GM23248 (cell line): ENCODE measurements at regions not wholly inside any gene's neighbourhood (a gene's known extent, or its start where the extent isn't known, plus 50 kb on each side); places are given as distances from the start of the nearest gene placed in this dataset.
A peak's percentile ranks its signal among the peaks of the same experiment; 100 is the strongest.

Experiments used
- DNase-seq: peaks from one replicate; pipeline ENCODE4 v3.0.0-alpha.2; 2015
- H2AFZ ChIP-seq: fragments of 200-600 bp; sonication (generic); 2 replicates; pipeline ENCODE4 v1.6.1; 2016; ENCODE audit warnings: antibody characterized with exemption
- H3F3A ChIP-seq: fragments of 200-600 bp; sonication (generic); 2 replicates; pipeline ENCODE4 v1.6.1; 2016; ENCODE audit warnings: mild to moderate bottlenecking, antibody characterized with exemption, mixed run types; ENCODE audit not compliant: insufficient read depth
- H3K27ac ChIP-seq: fragments of 200-600 bp; sonication (generic); 2 replicates; pipeline ENCODE4 v1.5.1; 2016; ENCODE audit warnings: mild to moderate bottlenecking
- H3K27me3 ChIP-seq: fragments of 200-600 bp; sonication (generic); replicated peaks from 2 replicates; pipeline ENCODE4 v1.6.1; 2016; ENCODE audit warnings: mild to moderate bottlenecking; ENCODE audit not compliant: insufficient read depth
- H3K36me3 ChIP-seq: fragments of 200-600 bp; sonication (generic); 2 replicates; pipeline ENCODE4 v1.6.1; 2016; ENCODE audit warnings: low read depth, mild to moderate bottlenecking
- H3K4me1 ChIP-seq: fragments of 200-600 bp; sonication (generic); 2 replicates; pipeline ENCODE4 v1.6.1; 2016; ENCODE audit warnings: mild to moderate bottlenecking; ENCODE audit not compliant: insufficient read depth
- H3K4me2 ChIP-seq: fragments of 200-600 bp; sonication (generic); one replicate; pipeline ENCODE4 v1.6.1; 2016; ENCODE audit warnings: mild to moderate bottlenecking; ENCODE audit not compliant: unreplicated experiment
- H3K4me3 ChIP-seq: fragments of 200-600 bp; sonication (generic); 2 replicates; pipeline ENCODE4 v1.5.1; 2016; ENCODE audit warnings: mild to moderate bottlenecking
- H3K79me2 ChIP-seq: fragments of 200-600 bp; sonication (generic); 2 replicates; pipeline ENCODE4 v1.6.1; 2016; ENCODE audit warnings: mild to moderate bottlenecking; ENCODE audit not compliant: insufficient read depth
- H3K9ac ChIP-seq: fragments of 200-600 bp; sonication (generic); 2 replicates; pipeline ENCODE4 v1.6.1; 2016; ENCODE audit warnings: mild to moderate bottlenecking
- H3K9me2 ChIP-seq: fragments of 200-600 bp; sonication (generic); 2 replicates; pipeline ENCODE4 v1.6.1; 2016; ENCODE audit warnings: mixed run types, mild to moderate bottlenecking, moderate library complexity; ENCODE audit not compliant: insufficient read depth
- H3K9me3 ChIP-seq: fragments of 200-600 bp; sonication (generic); one replicate; pipeline ENCODE4 v1.6.1; 2017; ENCODE audit warnings: low read depth
- H4K20me1 ChIP-seq: fragments of 200-600 bp; sonication (generic); 2 replicates; pipeline ENCODE4 v1.6.0; 2016; ENCODE audit not compliant: insufficient read depth
- EZH2 ChIP-seq: fragments of 200-600 bp; sonication (generic); IDR thresholded peaks from 2 replicates; pipeline ENCODE4 v1.6.1; 2018; ENCODE audit warnings: antibody characterized with exemption, mild to moderate bottlenecking; ENCODE audit not compliant: insufficient read depth, poor library complexity, severe bottlenecking
- EZH2phosphoT487 ChIP-seq: fragments of 200-600 bp; sonication (generic); IDR thresholded peaks from 2 replicates; pipeline ENCODE4 v1.6.1; 2018; ENCODE audit warnings: antibody characterized with exemption, moderate library complexity, mild to moderate bottlenecking, low read depth; ENCODE audit not compliant: insufficient read depth
- WGBS, 2 experiments: methylation state at CpG; one replicate each; pipeline ENCODE4 v1.1.6; 2015 to 2017; ENCODE audit warnings: low lambda C conversion rate in 2 of 2, low coverage in 1 of 2; ENCODE audit errors: missing lambda C conversion rate in 2 of 2; 5-methylcytosine and 5-hydroxymethylcytosine counted together
- in situ Hi-C: fragments of 300-500 bp; cut with MboI; formaldehyde crosslinking; loops from 2 replicates; pipeline ENCODE4 v1.15.0; 2020

GRCh38 chr1:230573658-230574057 lies 68.6 kb upstream of the COG2 start:
- Histone ChIP-seq H2AFZ (no peak overlapping the region), H3K79me2 (no peaks in the 10 kb centered on the region), H4K20me1 (no peaks in the 10 kb centered on the region), H3K36me3 (no peaks in the 10 kb centered on the region), H3K9ac (no peak overlapping the region), H3K4me3 (no peak overlapping the region), H3K27me3 (no peaks in the 10 kb centered on the region; the same call in 1 of the 2 replicates), H3K4me1 (no peaks in the 10 kb centered on the region), H3F3A (no peaks in the 10 kb centered on the region), H3K9me2 (no peaks in the 10 kb centered on the region), H3K4me2 (no peak overlapping the region), H3K27ac (no peak overlapping the region), H3K9me3 (no peaks in the 10 kb centered on the region)
- WGBS, 2 experiments = 46 to 47% methylated on average over 3 of the region's 3 CpGs
- in situ Hi-C loops = no loop called here
- TF ChIP-seq EZH2 (no peak), EZH2phosphoT487 (no peak)
- no peak for DNase-seq

DNA sequence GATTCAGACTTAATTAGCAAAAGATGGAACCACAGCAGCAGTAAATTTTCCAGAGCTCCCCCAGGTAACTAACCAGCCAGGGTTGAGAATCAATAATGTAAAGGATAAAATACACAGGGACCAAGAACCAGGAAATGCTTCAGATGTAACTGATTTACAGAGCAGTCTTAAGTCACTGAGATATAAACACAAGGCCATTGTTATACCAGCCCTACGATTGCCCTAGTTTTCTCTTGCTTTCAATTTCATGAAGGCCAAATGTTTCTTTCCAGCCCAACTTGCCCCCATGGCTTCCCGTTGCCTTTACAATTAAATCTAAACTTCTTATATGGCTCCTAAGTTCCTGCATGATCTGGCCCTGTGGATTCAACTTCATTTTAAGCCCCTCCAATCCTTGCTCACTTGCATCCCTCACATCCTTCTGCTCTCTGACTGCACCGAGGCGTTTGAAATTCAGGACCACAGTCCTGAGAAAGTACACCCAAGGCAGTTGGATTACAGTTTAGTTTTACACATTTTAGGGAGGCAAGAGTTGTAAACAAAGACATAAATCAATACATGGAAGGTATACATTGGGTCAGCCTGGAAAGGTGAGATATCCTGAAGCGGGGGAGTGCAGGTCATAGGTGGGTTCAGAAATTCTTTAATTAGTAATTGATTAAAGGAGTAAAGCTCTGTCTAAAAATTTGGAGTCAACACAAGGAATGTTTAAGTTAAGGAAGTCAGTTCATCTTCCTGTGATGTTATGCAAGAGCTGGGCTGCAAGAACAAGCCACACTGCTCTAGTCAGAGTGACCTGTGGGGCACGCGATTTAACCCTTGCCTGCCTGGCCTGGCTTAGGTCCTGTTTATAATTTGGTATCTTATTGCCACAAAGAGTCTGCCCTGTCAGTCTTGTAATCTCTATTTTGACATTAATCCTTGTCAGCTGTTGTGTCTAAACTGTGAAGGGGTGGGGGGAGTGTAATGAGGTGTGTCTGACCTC lies 69.9 kb upstream of the COG2 start:
- 10 to 13% methylated on average over 7 of the region's 7 CpGs for WGBS, 2 experiments
- Histone ChIP-seq H3K4me2 (no peak overlapping the region), H4K20me1 (no peaks in the 10 kb centered on the region), H3F3A (no peaks in the 10 kb centered on the region), H3K9me2 (no peaks in the 10 kb centered on the region), H3K27me3 (no peaks in the 10 kb centered on the region; the same call in 1 of the 2 replicates), H3K9me3 (no peaks in the 10 kb centered on the region), H3K36me3 (no peaks in the 10 kb centered on the region), H3K9ac (no peak overlapping the region), H3K4me3 (no peak overlapping the region), H3K4me1 (no peaks in the 10 kb centered on the region), H3K27ac (no peak overlapping the region), H2AFZ (no peak overlapping the region), H3K79me2 (no peaks in the 10 kb centered on the region)
- in situ Hi-C loops = no loop called here
- TF ChIP-seq EZH2 (no peak), EZH2phosphoT487 (no peak)
- peak; percentile 5 for DNase-seq

- Histone ChIP-seq H3K79me2 (no peaks in the 10 kb centered on the region), H3K27ac (no peak overlapping the region), H3K4me1 (no peaks in the 10 kb centered on the region), H3K4me2 (no peak overlapping the region), H3K9me3 (no peaks in the 10 kb centered on the region), H3K27me3 (no peaks in the 10 kb centered on the region), H3F3A (no peaks in the 10 kb centered on the region), H4K20me1 (no peaks in the 10 kb centered on the region), H2AFZ (no peak overlapping the region), H3K9ac (no peak overlapping the region), H3K9me2 (no peaks in the 10 kb centered on the region), H3K36me3 (no peaks in the 10 kb centered on the region), H3K4me3 (no peak overlapping the region)
- in situ Hi-C loops = no loop called here
- DNase-seq = no peak
- no peak for TF ChIP-seq EZH2phosphoT487
- TF ChIP-seq EZH2 = no peak
- WGBS, 2 experiments = 43% methylated on average over 4 of the region's 4 CpGs
Measured at GRCh38 chr1:230570724-230571360, 71.4 kb upstream of the COG2 start.

DNA sequence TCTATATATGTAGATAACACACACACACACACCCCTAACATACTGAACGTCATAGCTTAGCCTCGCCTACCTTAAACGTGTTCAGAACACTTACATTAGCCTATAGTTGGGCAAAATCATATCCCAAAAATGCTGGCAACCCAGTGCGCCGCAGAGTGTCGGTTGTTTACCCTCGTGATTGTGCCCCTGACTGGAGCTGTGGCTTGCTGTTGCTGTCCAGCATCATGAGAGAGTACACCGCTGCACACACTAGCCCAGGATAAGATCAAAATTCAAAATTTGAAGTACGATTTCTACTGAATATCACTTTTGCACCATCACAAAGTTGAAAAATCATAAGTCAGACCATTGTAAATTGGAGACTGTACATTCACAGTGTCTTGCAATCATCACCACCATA lies 73.1 kb upstream of the COG2 start:
- Histone ChIP-seq H3K9me2 (no peaks in the 10 kb centered on the region), H3K27ac (no peak overlapping the region), H3K79me2 (no peaks in the 10 kb centered on the region), H3K4me1 (no peaks in the 10 kb centered on the region), H4K20me1 (no peaks in the 10 kb centered on the region), H2AFZ (no peak overlapping the region), H3K4me3 (no peak overlapping the region), H3K9me3 (no peaks in the 10 kb centered on the region), H3K9ac (no peak overlapping the region), H3K36me3 (no peaks in the 10 kb centered on the region), H3F3A (no peaks in the 10 kb centered on the region), H3K27me3 (no peaks in the 10 kb centered on the region), H3K4me2 (no peak overlapping the region)
- no peak for DNase-seq
- 66 to 73% methylated on average over 9 of the region's 9 CpGs for WGBS, 2 experiments
- in situ Hi-C loops = no loop called here
- no peak for TF ChIP-seq EZH2
- no peak for TF ChIP-seq EZH2phosphoT487
